ELR (cell line): ENCODE measurements at regions not wholly inside any gene's neighbourhood (a gene's known extent, or its start where the extent isn't known, plus 50 kb on each side); places are given as distances from the start of the nearest gene placed in this dataset.
"Not testable (repeated sequence)": the region's sequence is repeated elsewhere in the genome, so short reads cannot be mapped to it uniquely, and the experiment has no call there.

ENCODE experiments used
- DNase-seq: peaks from one replicate; pipeline ENCODE4 v3.0.0-alpha.2; 2015; ENCODE audit warnings: low read depth

DNA sequence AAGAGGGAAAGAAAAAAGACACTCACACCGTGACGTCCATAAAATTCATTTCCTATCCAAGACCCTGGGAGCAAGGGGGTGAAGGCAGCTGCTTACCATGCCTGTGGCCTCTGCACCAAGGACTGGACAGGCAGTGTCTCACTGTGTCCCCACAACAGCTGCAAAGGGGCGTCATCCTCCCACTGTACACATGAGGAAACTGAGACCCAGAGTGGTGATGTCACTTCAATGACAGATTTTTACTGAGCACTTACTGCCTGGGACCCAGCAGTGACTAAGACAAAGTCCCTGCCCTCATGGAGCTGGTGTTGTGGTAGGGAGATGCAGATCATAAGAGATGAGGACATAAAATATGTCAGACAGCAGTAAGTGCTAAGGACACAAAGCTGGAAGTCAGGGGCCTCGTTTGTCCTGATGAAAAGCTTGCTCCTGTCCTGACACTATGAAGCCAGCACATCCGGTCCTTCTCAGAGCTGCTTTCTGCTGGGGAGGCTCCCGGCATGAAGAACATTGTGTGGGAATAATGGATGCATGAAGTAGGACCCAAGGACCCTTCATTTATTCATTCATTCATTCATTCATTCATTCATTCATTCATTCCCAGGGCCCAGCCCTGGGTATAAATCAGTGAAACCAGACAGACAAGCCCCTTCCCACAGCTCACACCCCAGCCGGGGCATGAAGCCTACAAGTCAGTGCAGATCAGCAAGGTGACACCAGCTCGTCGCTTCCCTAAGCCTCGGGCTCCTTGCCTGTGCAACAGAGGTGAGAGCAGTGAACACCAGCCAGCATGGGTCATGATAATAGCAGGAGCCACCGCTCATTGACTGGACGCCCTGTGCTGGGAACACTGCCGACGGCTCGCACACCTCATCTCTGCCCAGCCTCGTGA lies 473.7 kb downstream of the MATN1 start:
- no peak for DNase-seq

DNA sequence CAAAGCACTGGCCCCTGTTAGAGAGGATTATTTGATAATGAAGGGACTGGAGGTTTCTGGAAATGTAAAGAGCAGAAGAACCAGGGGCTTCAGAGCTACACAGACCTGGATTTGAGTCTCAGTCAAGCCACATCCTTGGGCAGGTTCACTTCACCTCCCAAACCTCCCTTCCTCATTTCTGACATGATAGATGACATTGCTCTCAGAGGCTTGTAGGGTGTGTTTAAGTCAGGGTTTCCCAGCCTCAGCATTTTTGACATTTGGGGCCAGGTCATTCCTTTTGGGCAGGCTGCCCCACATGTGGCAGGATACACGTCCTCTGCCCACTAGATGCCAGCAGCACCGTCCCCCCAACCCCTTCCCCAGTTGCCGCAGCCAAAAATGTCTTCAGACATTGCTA lies 474.6 kb downstream of the MATN1 start:
- DNase-seq: no peak

DNA sequence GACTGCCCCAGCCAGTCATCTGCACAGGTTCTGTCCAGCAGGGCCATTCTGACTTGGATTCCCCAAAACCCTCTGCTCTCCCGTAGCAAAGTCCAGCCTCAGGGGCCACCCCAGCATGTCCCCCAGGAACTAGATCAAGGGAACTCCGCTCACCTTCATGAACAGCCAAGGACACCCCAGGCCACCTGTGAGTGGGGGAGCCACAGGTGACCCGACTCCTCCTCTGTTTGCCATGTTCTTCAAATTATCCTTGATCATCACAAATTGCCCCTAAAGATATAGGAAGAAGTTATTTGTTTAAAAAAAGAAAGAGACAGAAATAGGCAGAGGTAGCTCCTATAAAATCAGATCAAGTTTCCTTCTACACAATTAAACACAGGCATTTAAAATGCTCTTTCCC lies 475.0 kb downstream of the MATN1 start:
- no peak for DNase-seq

GRCh38 chr1:30244801-30245200 lies 478.6 kb downstream of the MATN1 start:
- DNase-seq: no peak

DNA sequence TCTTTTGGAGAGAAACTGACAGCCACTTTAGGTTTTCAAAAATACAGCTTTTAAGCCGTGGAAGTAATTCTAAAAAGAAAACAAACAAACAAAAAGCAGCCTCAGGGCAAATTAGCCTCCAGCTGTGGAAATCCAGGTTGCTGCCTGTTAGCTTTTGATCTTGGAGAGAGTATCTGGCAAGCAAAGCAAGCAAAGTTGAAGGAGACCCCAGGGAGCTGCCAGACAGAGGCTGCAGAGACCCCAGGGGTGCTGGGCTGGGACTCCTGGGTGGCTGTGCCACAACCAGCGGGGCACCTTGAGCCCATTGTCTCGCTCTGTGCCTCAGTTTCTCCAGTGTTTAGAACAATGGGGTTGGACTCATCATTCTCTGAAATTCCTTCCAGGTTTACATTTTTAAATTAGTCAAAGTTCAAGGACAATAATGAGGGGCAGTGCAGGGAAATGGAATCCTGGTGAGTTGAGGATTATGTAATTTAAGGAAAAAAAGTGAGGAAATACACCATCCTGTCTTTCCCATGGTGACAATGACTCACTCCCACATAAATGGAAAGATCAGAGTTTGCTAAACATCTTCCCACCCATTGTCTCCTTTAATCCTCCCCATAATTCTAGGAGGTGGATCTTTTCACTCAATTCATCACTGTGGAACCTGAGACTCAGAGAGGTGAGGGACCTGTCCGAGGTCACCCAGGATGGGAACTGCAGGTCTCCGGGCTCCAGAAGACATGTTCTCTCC lies 480.5 kb downstream of the MATN1 start:
- no peak for DNase-seq

- DNase-seq: no peak
These were observed 481.2 kb downstream of the MATN1 start for GRCh38 chr1:30242168-30242567.

DNA sequence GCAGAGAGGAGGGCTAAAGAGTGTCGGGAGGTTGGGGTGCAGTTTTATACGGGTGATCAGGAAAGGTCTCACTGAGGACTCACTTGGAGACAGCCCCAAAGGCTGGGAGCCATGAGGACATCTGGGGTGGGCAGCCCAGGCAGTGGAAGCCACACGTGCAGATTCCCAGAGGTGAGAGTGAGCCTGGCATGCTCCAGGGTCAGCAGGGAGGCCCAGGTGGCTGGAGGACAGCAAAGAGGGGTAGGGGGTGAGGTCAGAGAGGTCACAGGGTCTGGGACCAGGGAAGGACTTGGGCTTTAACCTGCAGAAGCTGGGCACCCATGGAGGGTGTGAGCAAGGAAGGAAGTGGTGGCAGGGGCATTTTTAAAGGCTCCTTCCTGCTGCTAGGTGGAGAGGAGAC lies 481.7 kb downstream of the MATN1 start:
- DNase-seq: no peak

GRCh38 chr1:30234091-30234490 lies 489.3 kb downstream of the MATN1 start:
- DNase-seq: no peak

DNA sequence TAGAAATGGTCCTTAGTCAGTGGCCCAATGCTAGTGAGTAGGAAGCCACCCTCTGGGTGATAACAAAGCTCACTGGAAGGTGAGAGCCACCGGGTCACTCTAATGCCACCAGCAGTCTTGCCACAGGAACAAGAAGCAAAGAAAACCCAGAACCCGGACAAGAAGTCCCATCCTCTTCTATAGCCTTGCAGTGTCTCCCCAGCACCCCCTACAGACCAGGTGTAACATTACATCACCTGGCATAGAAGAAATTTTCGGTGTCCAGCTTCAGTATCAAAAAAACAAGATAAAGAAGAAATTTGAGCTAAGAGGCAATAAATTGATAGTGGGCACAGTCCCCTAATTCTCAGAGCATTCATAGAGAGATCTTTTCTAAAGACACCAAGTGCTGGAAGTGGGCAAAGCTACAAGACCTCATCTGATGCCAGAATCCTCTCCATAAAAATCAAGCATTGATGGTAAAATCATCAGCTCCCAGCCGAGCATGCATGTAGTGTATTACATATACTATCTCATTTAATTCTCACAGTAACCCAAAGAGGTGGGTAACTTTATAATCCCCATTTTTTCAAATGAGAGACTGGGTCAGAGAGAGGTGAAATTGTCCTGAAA lies 491.0 kb downstream of the MATN1 start:
- no peak for DNase-seq

- DNase-seq: no peak
These were observed 493.4 kb downstream of the MATN1 start for GRCh38 chr1:30229960-30230359.

GRCh38 chr1:30229557-30229956 lies 493.8 kb downstream of the MATN1 start:
- DNase-seq: no peak

DNA sequence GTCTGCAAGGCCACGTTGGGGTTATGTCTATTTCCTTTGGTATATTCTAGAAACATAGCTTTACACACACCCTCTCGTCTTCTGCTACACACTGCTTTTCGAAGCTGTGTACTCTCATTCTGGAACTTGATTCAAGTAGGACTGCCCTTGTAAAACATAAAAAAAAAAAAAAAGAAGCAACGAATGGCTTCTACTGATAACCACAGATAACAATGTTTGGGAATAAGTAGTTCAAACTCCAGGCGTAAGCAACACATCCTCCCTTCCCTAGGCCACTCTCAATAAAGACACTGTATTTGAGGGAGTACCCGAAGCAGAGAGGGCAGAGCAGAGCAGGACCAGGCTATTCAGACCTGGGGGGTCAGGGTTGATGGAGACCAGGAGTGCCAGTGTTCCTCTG lies 496.7 kb downstream of the MATN1 start:
- DNase-seq: no peak

GRCh38 chr1:30225357-30225756 lies 498.0 kb downstream of the MATN1 start:
- no peak for DNase-seq

DNA sequence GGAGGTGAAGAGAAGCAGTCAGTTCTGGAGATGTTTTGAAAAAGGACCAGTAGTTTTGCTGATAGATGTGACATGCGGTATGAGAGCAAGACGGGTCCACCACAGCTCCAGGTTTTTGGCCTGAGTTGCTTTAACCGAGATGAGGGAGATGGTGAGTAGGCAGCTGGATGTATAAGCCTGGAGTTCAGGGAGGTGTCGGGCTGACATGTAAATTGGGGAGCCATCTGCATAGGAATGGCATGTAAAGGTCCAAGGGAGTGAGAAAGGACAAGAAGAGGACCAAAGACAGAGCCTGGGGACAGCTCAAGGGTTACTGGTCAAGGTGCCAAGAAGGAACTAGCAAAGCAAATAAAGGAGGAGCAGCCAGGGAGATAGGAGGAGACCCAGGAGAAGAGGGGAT lies 503.7 kb downstream of the MATN1 start:
- no peak for DNase-seq

DNA sequence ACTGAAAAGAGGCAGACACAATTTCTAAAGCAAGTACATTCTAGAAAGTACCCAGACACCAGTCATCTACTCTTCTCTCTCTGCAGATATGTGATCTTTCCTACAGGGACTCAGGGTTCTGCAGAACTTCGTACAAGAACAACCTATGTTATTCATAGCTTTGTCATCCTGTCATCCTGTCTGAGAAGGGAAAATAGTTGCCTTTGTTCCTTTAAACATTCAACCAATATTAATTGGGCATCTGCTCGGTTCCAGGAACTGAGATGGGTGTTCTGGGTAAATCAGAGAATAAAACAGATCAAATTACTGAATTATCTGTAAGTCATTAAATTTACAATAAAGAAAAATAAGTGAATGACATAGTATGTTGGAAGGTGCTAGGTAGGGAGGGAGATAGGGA lies 504.9 kb downstream of the MATN1 start:
- DNase-seq: no peak

DNA sequence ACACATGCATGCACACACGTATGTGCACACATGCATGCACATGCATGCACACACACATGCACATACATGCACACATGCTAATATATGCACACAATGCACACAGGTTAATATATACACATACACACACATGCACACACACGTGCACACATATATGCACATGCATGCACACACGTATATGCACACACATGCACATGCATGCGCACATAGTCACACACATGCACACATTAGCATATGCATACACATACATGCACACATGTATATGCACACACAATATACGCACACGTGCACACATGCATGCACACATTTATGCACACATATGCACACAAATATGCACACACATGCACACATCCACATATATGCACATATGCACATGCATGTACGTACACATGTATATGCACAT lies 506.8 kb downstream of the MATN1 start:
- DNase-seq: no peak

GRCh38 chr1:30213936-30214335 lies 509.4 kb downstream of the MATN1 start:
- no peak for DNase-seq

GRCh38 chr1:30207962-30208361 lies 515.4 kb downstream of the MATN1 start:
- not testable (repeated sequence) for DNase-seq

DNA sequence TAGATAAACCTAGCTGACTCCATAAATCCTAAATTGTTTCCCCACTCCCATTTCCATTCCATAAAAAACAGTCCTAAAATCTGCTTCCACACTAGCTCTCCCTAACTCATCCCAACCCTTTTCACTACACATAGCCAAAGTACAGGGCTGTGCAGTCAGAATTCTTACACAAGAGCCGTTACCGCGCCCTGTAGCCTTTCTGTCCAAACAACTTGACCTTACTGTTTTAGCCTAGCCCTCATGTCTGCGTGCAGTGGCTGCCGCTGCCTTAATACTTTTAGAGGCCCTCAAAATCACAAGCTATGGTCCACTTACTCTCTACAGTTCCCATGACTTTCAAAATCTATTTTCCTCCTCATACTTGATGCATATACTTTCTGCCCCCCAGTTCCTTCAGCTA lies 516.8 kb downstream of the MATN1 start:
- not testable (repeated sequence) for DNase-seq

DNA sequence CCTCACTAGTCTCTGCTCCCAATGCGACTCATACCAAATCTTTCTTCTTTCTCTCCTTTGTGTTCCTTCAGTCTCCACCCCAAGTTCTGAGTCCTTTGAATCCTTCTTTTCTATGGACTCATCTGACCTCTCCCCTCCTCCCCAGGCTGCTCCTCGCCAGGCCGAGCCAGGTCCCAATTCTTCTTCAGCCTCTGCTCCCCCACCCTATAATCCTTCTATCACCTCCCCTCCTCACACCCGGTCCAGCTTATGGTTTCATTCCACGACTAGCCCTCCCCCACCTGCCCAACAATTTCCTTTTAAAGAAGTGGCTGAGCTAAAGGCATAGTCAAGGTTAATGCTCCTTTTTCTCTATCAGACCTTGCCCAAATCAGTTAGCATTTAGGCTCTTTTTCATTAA lies 518.5 kb downstream of the MATN1 start:
- not testable (repeated sequence) for DNase-seq

DNA sequence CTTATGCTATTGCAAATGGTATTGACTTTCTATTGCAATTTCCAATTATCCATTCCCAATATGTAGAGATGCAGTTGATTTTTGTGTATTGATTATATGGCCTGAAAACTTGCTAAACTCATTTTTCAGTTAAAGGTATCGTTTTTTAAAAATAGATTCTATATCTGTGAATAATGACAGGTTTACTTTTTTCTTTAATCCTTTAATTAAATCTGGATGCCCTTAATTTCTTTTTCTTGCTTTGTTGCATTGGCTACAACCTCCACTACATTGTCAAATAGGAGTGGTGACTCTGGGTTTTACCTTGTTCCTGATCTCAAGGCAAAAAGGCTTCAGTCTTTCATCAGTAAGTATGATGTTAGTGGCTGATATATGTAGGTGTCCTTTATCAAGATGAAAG lies 522.4 kb downstream of the MATN1 start:
- DNase-seq: no peak

DNA sequence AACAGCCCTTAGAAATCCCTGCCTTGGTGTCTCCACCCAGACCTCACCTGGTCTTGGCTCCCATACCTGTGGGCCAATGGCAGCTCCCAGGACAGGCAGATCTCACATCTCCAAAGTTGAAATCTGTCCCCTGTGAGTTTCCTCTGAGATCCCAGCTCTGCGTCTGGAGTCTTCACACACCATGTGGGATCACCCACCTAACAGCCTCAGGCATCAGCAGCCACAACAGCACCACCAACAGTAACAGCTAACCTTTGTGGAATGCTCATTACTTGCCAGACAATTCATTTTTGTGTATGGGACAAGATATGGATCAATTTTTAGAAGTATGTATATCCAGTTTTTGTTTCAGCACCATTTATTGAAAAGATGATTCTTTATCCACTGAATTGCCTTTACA lies 523.2 kb downstream of the MATN1 start:
- DNase-seq: no peak

DNA sequence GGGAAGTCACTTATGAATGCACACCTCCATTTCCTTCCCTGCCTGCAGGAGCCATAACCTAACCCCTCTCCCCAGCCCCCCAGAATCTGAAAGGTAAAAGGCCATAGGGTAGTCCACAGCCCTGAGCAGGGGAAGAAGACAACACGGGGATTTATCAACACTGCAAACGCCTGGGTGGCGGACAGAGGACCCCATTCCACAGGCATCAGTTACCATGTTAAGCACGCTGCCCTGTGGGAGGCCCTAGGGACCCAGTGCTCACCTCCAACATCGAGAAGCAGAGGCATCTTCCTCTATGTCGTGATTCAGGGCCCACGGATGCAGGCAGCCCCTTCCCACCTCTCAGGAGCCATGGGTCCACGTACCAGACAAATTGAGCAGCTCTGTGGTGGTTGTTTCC lies 523.8 kb downstream of the MATN1 start:
- no peak for DNase-seq
